G401 (cell line): ENCODE measurements at regions not wholly inside any gene's neighbourhood (a gene's known extent, or its start where the extent isn't known, plus 50 kb on each side); places are given as distances from the start of the nearest gene placed in this dataset.

ENCODE experiments used
- DNase-seq: peaks from one replicate; pipeline ENCODE4 v3.0.0-alpha.2; 2015; ENCODE audit warnings: low spot score
- in situ Hi-C: cut with HindIII; loops from 2 replicates; pipeline ENCODE4 v1.10.0; 2016; ENCODE audit warnings: low sequenced_read_pairs, mixed read lengths

DNA sequence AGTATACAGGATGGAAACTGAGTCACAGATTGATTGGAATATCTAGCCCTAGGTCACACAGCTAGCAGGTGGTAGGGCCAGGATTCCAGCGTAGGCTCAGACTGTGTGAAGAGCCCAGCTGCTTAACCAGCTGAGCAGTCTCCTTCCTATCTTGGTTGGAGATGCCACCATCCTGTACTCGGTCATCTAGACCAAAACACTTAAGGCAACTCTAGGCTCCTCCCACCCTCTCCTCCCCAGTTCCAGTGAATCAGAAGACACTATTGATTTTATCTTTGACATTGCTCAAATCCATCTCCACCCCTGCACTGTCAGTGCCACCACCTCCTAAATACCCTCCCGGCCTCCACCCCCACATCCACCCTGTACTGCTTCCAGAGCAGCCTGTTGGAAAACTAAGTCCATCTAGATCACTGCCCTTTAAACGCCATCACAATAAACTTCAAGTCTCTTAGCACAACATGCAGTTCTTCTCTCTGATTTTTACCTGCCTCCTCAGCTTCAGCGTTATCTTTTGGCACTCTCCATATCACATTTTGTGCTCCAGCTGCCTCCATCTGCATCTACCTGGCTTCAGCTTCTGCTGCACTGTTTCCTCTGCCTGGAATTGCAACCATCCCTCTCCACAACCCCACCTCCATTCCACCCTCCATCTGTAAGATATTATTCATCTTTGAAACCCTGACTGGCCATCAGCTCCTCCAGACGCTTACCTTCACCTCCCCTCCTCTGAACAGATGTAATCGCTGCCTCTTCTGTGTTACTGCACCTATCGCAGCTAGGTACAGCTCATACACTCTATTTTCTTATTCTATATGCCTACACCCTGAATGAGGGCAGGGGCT lies 86.8 kb upstream of the ACP3 start:
- no peak for DNase-seq
- in situ Hi-C loops = no loop called here

DNA sequence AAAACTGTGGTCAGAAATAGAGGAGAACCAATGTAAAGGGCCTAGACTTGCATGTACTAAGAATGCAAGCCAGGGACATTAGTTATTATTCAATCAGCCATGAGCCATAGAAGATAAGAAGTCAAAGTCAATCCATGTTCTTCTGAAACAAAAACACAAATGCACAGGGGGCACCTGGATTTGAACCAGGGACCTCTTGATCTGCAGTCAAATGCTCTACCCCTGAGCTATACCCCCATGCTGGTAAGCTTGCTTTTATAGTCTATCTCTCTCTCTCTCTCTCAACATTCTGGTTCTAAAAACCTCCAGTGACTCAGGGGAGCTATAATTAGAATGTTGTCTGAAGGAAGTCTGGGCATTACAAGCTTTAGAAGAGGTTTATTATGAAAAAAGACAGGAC lies 85.6 kb upstream of the ACP3 start:
- in situ Hi-C loops = no loop called here
- no peak for DNase-seq

DNA sequence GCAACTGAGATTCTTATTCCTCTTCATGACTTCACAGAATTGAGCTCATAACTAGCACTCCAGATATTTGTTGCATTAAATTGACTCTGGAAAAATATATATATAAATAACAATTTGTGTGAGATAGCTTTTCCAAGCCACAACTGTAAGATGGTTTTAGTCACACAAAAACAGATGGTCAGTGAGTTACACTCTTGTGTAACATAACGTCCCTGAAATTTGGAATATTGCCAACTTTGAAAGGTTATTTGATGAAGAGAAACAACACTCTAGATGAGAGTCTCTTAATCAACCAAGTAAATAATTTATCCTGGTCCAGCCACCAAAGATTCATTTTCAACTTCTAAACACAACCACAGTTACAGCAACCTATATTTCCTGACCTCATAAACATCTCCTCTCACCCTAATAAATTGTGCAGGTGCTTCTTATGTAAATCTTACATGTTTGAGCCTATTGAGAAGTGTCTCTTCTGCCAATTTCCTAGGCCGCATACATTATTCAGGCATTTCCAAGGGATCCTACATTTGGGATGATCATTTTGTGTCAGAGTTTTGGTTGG lies 84.9 kb upstream of the ACP3 start:
- no peak for DNase-seq
- in situ Hi-C loops = no loop called here

DNA sequence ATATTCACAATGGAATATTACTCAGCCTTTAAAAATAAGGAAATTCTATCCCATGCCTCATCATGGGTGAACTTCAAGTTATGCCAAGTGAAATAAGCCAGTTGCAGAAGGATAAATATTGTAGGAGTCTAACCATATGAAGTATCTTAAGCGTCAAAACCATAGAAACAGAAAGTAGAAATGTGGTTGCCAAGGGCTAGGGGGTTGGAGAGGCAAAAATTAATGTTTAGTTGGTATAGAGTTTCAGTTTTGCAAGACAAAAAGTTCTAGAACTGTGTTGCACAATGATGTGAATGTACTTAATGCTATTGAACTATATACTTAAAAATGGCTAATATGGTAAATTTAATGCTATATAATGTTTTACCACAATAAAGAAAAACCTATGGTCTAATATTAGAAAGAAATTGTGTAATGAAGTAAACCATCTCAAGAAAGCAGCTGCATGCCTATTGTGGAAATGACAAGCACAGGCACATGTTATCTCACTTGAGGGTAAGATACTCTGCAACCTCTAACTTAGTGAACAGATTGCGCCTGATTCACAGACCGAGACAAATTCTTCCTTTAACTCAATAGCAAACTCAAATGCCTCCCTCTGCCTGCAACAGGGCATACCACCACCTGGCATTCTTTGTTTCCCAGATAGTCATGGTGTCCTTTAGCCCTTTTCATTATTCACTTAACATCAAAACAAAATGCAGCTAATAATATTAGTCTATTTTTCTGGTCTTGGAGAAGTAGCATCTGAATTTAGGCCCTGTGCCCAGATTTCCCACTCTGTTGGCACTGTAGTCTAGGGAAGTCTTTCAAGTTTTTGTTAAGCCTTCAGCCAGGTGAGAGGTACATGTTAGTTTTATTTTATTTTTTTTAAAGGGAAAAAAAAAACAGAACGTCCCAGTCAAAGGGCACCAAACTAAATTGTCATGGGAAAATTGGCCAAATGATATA lies 80.2 kb upstream of the ACP3 start:
- in situ Hi-C loops = no loop called here
- DNase-seq = no peak

DNA sequence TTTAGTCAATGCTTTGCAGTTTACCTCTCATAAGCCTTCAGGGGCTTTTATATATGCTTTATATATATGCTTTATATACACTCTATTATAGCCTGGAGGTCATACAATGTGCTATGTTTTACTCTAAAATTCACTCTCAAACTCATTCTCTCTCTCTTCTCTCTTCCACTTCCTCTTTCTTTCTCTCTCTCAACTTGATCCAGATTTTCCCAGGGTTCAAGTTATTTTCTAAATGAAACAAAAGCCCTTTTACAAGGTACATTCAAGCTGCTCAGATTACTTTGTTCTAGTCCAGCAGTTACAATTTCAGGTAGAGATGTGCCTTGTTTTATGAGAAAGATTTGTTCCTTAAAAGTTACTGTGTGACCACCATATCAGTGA lies 79.6 kb upstream of the ACP3 start:
- DNase-seq = no peak
- in situ Hi-C loops = no loop called here

DNA sequence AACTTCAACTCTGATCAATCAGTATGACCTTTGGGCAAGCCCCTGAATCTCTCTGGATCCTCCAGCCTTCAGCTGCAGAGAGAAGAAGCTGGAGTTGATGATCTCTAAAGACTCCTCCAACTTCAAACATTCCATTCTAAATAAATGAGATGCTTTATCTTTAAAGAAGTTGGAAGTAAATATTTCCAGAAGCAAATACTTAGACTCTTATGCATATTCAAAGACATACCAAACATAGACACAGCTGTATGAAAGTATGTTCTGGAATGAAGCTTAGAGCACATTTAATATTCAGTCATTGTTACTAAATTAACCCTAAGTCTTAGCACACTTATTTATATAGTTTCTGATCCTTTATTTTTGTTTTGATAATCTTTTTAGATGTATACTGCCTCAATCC lies 77.6 kb upstream of the ACP3 start:
- no peak for DNase-seq
- in situ Hi-C loops = no loop called here

DNA sequence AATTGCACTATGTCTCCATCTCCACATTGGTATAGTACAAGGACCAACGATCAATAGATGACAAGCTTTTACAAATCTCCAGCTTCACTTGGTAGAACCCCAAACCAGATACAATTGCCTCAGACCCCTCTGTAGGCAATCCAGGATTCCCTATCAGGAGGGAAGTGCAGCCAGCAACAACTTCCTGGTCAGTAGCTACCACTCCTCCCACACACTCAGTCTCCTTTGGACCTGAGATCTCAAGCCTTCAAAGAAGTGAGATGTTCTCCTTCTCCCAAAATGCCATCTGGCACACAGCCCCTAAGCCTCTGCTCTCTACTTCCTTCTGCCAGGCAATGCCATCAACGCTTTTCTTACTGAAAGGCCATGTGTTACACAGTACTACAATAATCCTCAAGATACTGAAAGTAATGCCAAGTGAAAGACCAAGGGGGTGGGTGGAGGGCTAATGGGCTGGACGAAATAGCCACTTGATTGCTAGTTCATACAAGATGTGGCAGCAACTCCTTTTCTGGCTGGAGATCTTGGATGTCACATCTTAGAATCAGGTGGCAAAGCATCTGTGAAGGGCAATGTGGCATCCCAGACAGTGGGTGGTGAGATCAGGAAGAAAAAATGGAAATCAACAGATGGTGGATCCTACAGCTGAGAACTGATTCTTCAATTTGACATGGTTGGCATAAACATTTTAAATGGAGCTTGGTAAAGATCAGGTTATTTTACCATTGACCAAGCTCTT lies 75.3 kb upstream of the ACP3 start:
- in situ Hi-C loops = no loop called here
- no peak for DNase-seq

DNA sequence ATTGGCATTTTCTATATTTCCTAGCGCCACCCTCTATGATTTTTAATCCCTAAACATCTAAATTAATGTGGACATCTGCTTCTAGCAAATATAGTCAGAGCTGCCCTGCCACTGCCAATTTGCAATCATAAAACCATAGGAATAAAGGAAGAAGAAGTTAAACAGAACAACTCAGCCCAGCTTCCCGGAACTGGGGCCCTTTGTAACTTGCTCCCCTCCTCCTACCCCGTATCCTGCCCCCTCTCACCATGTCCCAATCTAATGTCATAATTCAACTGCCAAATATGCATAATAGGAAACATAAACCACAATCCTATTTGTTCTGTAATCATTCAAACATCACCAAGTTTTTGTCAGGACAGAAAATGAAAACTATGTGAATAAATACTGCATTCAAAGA lies 74.4 kb upstream of the ACP3 start:
- in situ Hi-C loops = no loop called here
- no peak for DNase-seq

DNA sequence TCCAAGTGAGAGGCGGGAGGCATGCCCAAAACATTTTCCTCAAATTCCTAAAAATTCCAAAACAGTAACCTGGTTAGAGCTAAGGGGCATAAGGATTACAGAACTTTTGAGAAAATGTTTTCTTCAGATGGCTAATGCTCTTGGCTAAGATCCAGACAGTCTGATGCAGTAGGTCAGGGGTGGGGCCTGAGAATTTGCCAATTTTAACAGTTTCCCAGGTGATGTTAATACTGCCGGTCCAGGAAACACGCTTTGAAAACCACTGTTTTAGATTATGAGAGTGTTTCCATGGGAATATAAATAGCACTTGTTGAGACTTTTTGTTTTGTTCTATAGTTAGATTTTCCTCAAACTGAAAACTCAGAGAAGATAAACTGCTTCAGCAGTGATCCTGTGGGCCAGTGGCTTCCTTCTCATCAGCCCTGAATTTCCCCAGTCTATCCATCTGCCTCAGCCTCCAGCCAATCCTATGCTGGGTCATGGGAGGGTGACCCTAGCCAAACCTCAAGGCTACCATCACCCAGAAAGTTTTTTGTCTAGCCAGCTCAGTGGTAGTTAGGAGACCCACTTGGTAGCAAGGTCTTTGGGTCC lies 71.6 kb upstream of the ACP3 start:
- no peak for DNase-seq
- in situ Hi-C loops = no loop called here

DNA sequence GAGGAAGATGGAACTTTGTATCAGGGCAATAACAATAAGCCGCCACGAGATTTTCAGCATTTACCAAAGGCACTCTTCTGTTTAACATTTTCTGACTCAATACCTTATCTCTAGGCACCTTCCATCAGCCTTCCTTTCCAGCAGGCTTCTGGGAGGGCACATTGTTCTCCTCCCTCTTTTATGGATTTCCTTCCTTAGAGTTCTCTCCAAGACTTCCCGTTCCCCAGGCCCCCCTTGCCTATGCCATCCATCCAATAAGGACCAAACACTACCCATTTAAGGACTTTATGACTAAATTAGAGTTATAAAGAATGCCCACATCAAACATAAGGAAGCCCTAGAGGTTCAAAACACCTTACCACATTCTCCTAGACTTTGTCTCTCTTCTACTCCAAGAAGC lies 71.0 kb upstream of the ACP3 start:
- no peak for DNase-seq
- in situ Hi-C loops = no loop called here

DNA sequence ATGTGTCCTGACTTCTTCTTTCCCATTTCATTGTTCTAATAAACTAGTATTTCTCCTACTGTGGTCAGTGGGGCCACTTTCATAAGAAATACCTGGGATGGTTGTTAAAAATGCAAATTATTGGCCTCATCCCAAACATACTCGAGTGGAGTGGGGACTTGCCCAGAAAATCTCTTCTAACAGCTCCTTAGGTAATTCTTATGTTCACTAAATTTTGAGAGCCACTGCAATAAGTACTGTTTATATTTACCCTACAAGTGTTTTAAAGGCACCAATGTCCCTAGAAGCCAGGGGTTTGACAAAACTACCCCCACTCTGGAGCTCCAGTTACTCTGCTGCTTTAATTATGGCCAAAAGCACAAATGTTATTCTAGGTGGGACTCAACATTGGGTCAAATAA lies 70.0 kb upstream of the ACP3 start:
- no peak for DNase-seq
- in situ Hi-C loops = no loop called here

DNA sequence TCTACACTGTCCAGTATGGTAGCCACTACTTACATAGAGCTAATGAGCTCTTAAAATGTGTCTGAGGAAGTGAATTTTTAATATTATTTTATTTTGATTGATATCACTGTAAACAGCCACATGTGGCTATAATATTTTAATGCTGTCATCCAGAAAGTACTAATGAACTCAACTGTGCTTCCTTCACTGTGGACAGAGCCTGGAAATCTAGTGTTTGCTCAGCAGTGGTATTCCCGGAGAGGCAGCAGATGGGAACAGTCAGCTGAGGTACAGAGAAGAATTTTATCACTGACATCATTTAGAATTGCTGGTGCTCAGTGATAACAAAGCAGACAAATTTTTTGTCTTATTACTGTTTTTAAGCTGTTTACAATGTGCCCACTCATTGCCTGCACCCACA lies 68.7 kb upstream of the ACP3 start:
- DNase-seq = no peak
- in situ Hi-C loops = no loop called here

DNA sequence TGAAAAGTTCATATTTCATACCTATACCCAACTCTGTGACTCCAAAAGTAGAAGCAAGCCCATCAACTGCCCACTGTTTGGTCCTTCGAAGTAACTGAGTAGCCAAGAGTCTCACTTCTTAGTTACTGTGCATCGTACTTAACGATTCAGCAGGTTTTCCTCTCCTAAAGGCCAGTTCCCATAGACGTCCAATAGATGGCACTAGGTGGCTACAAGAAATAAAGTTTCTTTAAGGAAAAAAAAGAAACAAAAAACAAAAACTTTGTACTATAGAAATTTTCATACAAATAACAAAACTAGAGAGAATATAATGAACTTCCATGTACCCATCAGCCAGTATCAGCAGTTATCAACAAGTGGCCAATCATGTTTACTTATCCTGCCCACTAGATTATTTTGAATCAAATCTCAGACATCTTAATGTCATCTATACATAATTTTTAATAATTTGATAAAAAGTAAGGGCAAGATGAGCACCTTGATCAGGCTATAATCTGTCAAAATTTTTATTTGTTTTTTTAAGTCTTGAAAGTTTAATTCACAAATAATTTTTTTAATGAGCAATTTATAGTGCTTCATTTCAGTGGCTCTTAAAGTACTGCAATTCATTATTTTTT lies 63.8 kb upstream of the ACP3 start:
- DNase-seq = peak; percentile 35
- in situ Hi-C loops = no loop called here

DNA sequence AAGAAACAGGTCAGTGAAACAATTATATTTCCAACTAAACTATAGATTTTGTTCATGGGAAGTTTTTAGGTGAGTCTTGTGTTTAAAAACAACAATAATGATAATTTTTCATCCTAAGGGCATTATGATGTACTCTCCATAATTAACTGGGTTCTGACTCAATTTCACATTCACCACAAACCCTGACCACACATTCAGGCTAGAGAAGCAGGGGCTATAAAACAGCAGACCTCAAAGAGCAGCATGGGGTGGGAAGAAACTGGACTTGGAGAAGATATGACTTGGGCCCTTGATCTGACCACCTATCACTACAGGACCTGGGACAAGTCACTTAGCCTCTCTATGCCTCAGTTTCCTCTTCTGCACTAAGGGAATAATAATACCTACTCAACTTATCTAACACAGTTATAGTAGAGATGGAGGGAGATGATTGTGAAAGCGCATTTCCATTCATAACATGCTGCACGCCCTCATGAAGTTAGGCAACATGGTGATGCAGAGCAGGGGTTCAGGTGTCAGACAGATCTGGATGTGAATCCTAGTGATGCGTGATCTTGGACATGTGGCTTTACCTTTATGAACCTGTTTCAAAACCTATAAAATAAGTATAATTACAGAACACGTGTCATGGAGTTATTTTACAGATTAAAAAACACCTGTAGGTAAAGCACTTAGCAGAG lies 63.0 kb upstream of the ACP3 start:
- in situ Hi-C loops = no loop called here
- no peak for DNase-seq

DNA sequence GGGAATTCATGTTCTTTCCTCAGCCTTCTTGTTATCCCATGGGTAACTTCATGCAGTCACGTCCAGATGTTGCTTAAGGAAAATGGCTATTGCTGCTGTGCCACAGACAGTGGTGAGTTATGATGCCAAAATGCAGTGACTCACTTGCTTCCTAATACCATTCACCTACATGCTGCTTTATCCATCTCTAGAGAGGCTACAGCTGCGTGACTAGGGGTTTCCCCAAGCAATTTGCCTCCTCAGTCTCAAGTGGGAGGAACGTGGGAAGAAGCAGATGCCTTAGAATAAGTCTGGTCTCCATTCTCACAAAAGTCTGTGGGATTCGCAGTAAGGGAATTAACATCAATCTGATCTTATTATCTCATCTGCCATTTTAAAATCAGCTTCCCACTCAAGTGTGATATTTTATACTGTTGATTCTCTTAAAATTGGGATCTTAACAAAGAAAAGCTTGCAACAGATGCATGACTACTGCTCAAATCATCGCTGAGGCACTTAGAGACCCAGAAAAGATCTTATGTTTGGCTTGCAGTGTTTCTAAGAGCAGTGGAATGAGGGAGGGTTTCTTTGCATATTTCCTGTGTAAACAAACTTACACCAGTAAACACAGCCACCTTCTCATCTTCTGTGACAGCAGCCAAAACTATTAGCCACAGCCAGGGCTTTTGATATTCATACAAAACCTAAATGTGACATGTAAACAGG lies 62.0 kb upstream of the ACP3 start:
- in situ Hi-C loops = no loop called here
- no peak for DNase-seq

DNA sequence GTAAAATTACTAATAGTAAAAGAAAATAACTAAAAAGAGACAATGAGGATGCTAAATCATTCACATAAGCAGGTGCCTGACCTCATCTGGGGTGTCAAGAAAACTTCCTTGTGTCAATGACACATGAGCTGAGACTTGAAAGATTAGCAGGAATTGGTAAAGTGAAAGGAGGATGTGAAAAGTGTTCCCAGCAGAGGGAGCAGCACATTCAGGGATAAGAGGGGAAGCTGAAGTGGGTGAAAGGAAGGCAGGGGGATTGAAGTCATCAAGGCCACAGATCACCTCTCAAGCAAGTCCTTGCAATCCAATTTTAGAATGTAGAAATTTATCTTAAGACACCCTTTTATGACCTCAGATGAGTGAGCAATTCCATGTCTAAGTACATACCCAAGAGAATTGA lies 60.2 kb upstream of the ACP3 start:
- peak; percentile 14 for DNase-seq
- in situ Hi-C loops = no loop called here

DNA sequence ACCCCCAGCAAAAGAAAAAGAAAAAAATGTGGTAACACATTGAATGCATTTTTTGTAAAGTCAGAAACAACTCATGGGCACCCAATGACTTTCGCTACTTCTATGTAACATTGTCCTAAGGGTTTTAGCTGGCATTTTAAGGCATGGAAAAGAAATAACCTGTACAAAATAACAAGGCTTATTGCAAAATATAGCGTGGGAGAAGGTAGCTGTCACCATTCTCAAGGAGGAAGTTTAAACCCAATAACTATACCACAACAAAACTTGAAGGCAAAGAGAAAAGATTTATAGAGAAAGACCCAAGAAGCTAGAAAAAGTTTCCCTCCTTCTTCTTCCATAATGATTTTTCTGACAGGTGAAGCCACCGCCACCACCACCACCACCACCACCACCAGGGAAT lies 55.7 kb upstream of the ACP3 start:
- in situ Hi-C loops = no loop called here
- DNase-seq = no peak

DNA sequence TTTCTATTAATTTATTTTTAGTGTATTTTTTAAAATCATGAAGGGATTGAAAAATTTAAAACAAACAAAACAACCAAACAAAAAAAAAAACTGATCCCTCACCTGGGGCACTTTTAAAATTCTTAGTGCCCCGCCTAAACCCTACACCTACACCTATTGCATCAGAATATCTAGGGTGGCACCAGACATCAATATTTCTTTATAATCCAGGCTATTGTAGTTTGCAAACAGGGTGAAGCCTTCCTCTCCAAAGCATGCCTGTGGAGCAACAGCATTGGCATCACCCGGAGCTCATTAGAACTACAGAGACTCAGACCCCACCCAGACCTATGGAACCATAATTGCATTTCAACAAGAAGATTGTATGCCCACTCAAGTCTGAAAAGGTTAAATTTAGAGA lies 54.9 kb upstream of the ACP3 start:
- no peak for DNase-seq
- in situ Hi-C loops = no loop called here
